SK-N-SH (cell line): ENCODE measurements at regions not wholly inside any gene's neighbourhood (a gene's known extent, or its start where the extent isn't known, plus 50 kb on each side); places are given as distances from the start of the nearest gene placed in this dataset.

Source experiments
- CTCF ChIA-PET: fragments of 300-600, 350-600 bp; formaldehyde crosslinking; extraction: SDS; loops from one replicate; lab custom pipeline; 2021; lab: Yijun Ruan, JAX
- POLR2A ChIA-PET: fragments of 350-600 bp; sonication (Branson Sonifier 250); formaldehyde crosslinking; extraction: SDS; loops from one replicate; lab custom pipeline; 2020; ENCODE audit warnings: antibody characterized with exemption, inconsistent platforms; lab: Yijun Ruan, JAX
- DNase-seq: peaks from one replicate; pipeline ENCODE4 v3.0.0; 2012
- H2AFZ ChIP-seq: fragments of 200-600 bp; sonication (generic); 2 replicates; pipeline ENCODE4 v1.8.1; 2016; ENCODE audit warnings: antibody characterized with exemption, mild to moderate bottlenecking, low read depth
- H3F3A ChIP-seq: fragments of 200-600 bp; sonication (generic); replicated peaks from 2 replicates; pipeline ENCODE3; 2016; ENCODE audit warnings: antibody characterized with exemption, mild to moderate bottlenecking; ENCODE audit not compliant: insufficient read depth
- H3K27ac ChIP-seq, 2 experiments: fragments of 200-500 bp in 1 of 2; fragments of 200-600 bp in 1 of 2; sonication (Bioruptor generic) in 1 of 2; sonication (generic), shearing (Covaris generic) in 1 of 2; 2 replicates each; pipeline versions ENCODE4 v1.5.1 to v1.6.1; 2014 to 2016; ENCODE audit warnings: low read depth in 2 of 2, inconsistent platforms in 1 of 2, low read length in 1 of 2, mild to moderate bottlenecking in 1 of 2, mixed read lengths in 1 of 2
- H3K27me3 ChIP-seq: fragments of 200-600 bp; sonication (generic), shearing (Covaris generic); 2 replicates; pipeline ENCODE4 v1.6.1; 2016; ENCODE audit warnings: mixed run types; ENCODE audit not compliant: insufficient read depth
- H3K36me3 ChIP-seq, 2 experiments: fragments of 200-500 bp in 1 of 2; fragments of 200-600 bp in 1 of 2; sonication (Bioruptor generic) in 1 of 2; sonication (generic) in 1 of 2; replicated peaks in 1 of 2; 2 replicates each; pipeline versions ENCODE3 to v1.5.1; 2014 to 2016; ENCODE audit warnings: low read length in 1 of 2, mild to moderate bottlenecking in 1 of 2; ENCODE audit not compliant: insufficient read depth in 2 of 2, control insufficient read depth in 1 of 2
- H3K4me1 ChIP-seq, 2 experiments: fragments of 200-500 bp in 1 of 2; fragments of 200-600 bp in 1 of 2; sonication (Bioruptor generic) in 1 of 2; sonication (generic), shearing (Covaris generic) in 1 of 2; 2 replicates each; pipeline versions ENCODE4 v1.5.1 to v1.6.1; 2014 to 2016; ENCODE audit warnings: low read depth in 1 of 2, low read length in 1 of 2, mixed run types in 1 of 2; ENCODE audit not compliant: insufficient read depth in 2 of 2, control insufficient read depth in 1 of 2
- H3K4me2 ChIP-seq: fragments of 200-600 bp; sonication (generic), shearing (Covaris generic); 2 replicates; pipeline ENCODE4 v1.6.1; 2017; ENCODE audit warnings: mixed run types
- H3K4me3 ChIP-seq, 2 experiments: fragments of 200-500 bp in 1 of 2; fragments of 200-600 bp in 1 of 2; sonication (Bioruptor generic) in 1 of 2; sonication (generic), shearing (Covaris generic) in 1 of 2; 2 replicates each; pipeline versions ENCODE4 v1.5.1 to v1.8.1; 2014 to 2016; ENCODE audit warnings: low read depth in 2 of 2, inconsistent platforms in 1 of 2, low read length in 1 of 2, mild to moderate bottlenecking in 1 of 2, mixed read lengths in 1 of 2, moderate library complexity in 1 of 2
- H3K79me2 ChIP-seq: fragments of 200-600 bp; sonication (generic); 2 replicates; pipeline ENCODE4 v1.8.1; 2017; ENCODE audit warnings: mild to moderate bottlenecking; ENCODE audit not compliant: insufficient read depth
- H3K9ac ChIP-seq: fragments of 200-600 bp; sonication (generic); 2 replicates; pipeline ENCODE4 v1.6.1; 2017; ENCODE audit warnings: mixed run types
- H3K9me2 ChIP-seq: fragments of 200-600 bp; sonication (generic); 2 replicates; pipeline ENCODE4 v1.6.1; 2017; ENCODE audit warnings: mixed run types
- H3K9me3 ChIP-seq: fragments of 200-600 bp; sonication (generic); 2 replicates; pipeline ENCODE4 v1.6.1; 2017; ENCODE audit warnings: mixed run types, mild to moderate bottlenecking, moderate library complexity
- H4K20me1 ChIP-seq: fragments of 200-600 bp; sonication (generic); 2 replicates; pipeline ENCODE4 v1.6.1; 2017; ENCODE audit warnings: mild to moderate bottlenecking, mixed run types; ENCODE audit not compliant: insufficient read depth
- CHD2 ChIP-seq: fragments of 150-350 bp; IDR thresholded peaks from 2 replicates; pipeline ENCODE4 v1.6.1; 2018; ENCODE audit warnings: low read length; ENCODE audit not compliant: partially characterized antibody
- EP300 ChIP-seq, 2 experiments: IDR thresholded peaks; 2 replicates each; pipeline versions ENCODE4 v1.4.0 to v1.6.1; 2012; ENCODE audit warnings: borderline replicate concordance in 1 of 2, low read depth in 1 of 2, low read length in 1 of 2
- FOXJ3 ChIP-seq: sonication (generic); formaldehyde crosslinking; IDR thresholded peaks from 2 replicates; pipeline ENCODE4 v1.5.1; 2020; ENCODE audit warnings: mild to moderate bottlenecking, missing genetic modification reagents
- GABPA ChIP-seq: IDR thresholded peaks from 2 replicates; pipeline ENCODE4 v1.4.0; 2012; ENCODE audit warnings: low read depth, mild to moderate bottlenecking
- JUND ChIP-seq: IDR thresholded peaks from 2 replicates; pipeline ENCODE4 v1.4.0; 2012
- MXI1 ChIP-seq: IDR thresholded peaks from 2 replicates; pipeline ENCODE4 v1.6.1; 2012; ENCODE audit warnings: mild to moderate bottlenecking, low read depth, low read length, improper control_type of control experiment
- NFIC ChIP-seq: IDR thresholded peaks from 2 replicates; pipeline ENCODE4 v1.4.0; 2012; ENCODE audit warnings: borderline replicate concordance
- POLR2AphosphoS5 ChIP-seq: IDR thresholded peaks from 2 replicates; pipeline ENCODE4 v1.6.1; 2012; ENCODE audit warnings: low read depth, low read length
- RCOR1 ChIP-seq: fragments of 150-350 bp; IDR thresholded peaks from 2 replicates; pipeline ENCODE4 v1.6.1; 2017; ENCODE audit warnings: antibody characterized with exemption, low read length
- REST ChIP-seq: IDR thresholded peaks from 2 replicates; pipeline ENCODE4 v1.6.1; 2012; ENCODE audit warnings: mild to moderate bottlenecking, low read depth, low read length, moderate library complexity
- RFX5 ChIP-seq: IDR thresholded peaks from 2 replicates; pipeline ENCODE4 v1.6.1; 2012; ENCODE audit warnings: mild to moderate bottlenecking, improper control_type of control experiment, low read length
- RXRA ChIP-seq: IDR thresholded peaks from 2 replicates; pipeline ENCODE4 v1.4.0; 2012; ENCODE audit warnings: low read depth, mild to moderate bottlenecking, borderline replicate concordance
- SIN3A ChIP-seq: IDR thresholded peaks from 2 replicates; pipeline ENCODE4 v1.6.1; 2012; ENCODE audit warnings: low read depth, mild to moderate bottlenecking, low read length, moderate library complexity, borderline replicate concordance
- SMC3 ChIP-seq: IDR thresholded peaks from 2 replicates; pipeline ENCODE4 v1.6.1; 2012; ENCODE audit warnings: low read depth, low read length, improper control_type of control experiment
- TAF1 ChIP-seq: IDR thresholded peaks from 2 replicates; pipeline ENCODE4 v1.6.1; 2012; ENCODE audit warnings: low read depth, mild to moderate bottlenecking, low read length, moderate library complexity, borderline replicate concordance
- TCF12 ChIP-seq: IDR thresholded peaks from 2 replicates; pipeline ENCODE4 v1.4.0; 2012
- YY1 ChIP-seq: IDR thresholded peaks from 2 replicates; pipeline ENCODE4 v1.4.0; 2012; ENCODE audit warnings: low read depth, mild to moderate bottlenecking
- WGBS: methylation state at CpG from one replicate; pipeline ENCODE4 v1.1.6; 2017; ENCODE audit warnings: low lambda C conversion rate; 5-methylcytosine and 5-hydroxymethylcytosine counted together
- TF ChIP-seq, protein P1 (sequence below): fragments of 150-350 bp; IDR thresholded peaks from 2 replicates; pipeline ENCODE4 v1.6.1; 2016; ENCODE audit warnings: mild to moderate bottlenecking, low read depth, low read length

GRCh38 chr18:24776019-24776418 lies 315.6 kb downstream of the HRH4 start:
- TF ChIP-seq POLR2AphosphoS5 = no peak
- TF ChIP-seq SIN3A = no peak
- no peak for TF ChIP-seq JUND
- no peak for TF ChIP-seq RXRA
- Histone ChIP-seq H3F3A (no peaks in the 10 kb centered on the region), H3K4me1 (no peaks in the 10 kb centered on the region), H3K9me2 (no peaks in the 10 kb centered on the region), H3K27ac (no peak overlapping the region), H4K20me1 (no peaks in the 10 kb centered on the region), H3K4me3 (no peak overlapping the region), H3K4me2 (no peak overlapping the region), H2AFZ (no peak overlapping the region), H3K9ac (no peak overlapping the region), H3K27me3 (no peaks in the 10 kb centered on the region), H3K9me3 (no peaks in the 10 kb centered on the region), H3K79me2 (no peaks in the 10 kb centered on the region), H3K36me3 (no peaks in the 10 kb centered on the region)
- CTCF ChIA-PET = no interaction called here
- POLR2A ChIA-PET = no interaction called here
- no peak for DNase-seq

- WGBS = 64% methylated on average over 6 of the region's 6 CpGs
- H2AFZ ChIP-seq = no peak overlapping the region
- no peaks in the 10 kb centered on the region for H3K79me2 ChIP-seq
- no peaks in the 10 kb centered on the region for H3F3A ChIP-seq
- no peaks in the 10 kb centered on the region for H3K27me3 ChIP-seq
- ChIA-PET POLR2A (no interaction called here), CTCF (no interaction called here)
- H3K27ac ChIP-seq = no peak overlapping the region
- no peak for TF ChIP-seq MXI1
- no peak for TF ChIP-seq NFIC
- TF ChIP-seq SMC3 = no peak
- TF ChIP-seq YY1 = no peak
- no peak for TF ChIP-seq EP300 (IDR thresholded peaks at IDR 0.05; ENCODE audit: borderline replicate concordance in 1 of 2, low read depth in 1 of 2, low read length in 1 of 2)
- TF ChIP-seq RCOR1 = no peak
- no peak for TF ChIP-seq JUND
- TF ChIP-seq FOXJ3 (CRISPR knock-in tag) = no peak
- TF ChIP-seq SIN3A = no peak
- TF ChIP-seq, protein P1, sequence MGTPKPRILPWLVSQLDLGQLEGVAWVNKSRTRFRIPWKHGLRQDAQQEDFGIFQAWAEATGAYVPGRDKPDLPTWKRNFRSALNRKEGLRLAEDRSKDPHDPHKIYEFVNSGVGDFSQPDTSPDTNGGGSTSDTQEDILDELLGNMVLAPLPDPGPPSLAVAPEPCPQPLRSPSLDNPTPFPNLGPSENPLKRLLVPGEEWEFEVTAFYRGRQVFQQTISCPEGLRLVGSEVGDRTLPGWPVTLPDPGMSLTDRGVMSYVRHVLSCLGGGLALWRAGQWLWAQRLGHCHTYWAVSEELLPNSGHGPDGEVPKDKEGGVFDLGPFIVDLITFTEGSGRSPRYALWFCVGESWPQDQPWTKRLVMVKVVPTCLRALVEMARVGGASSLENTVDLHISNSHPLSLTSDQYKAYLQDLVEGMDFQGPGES = no peak
- no peak for TF ChIP-seq RXRA
- no peak for TF ChIP-seq POLR2AphosphoS5
- TF ChIP-seq TCF12 = no peak
- no peak for TF ChIP-seq CHD2
- TF ChIP-seq RFX5 = no peak
- TF ChIP-seq GABPA = no peak
- no peak for TF ChIP-seq TAF1
- no peak for TF ChIP-seq REST
- H3K9ac ChIP-seq = no peak overlapping the region
- H3K9me2 ChIP-seq = no peaks in the 10 kb centered on the region
- H4K20me1 ChIP-seq = no peaks in the 10 kb centered on the region
- H3K36me3 ChIP-seq = no peaks in the 10 kb centered on the region
- H3K4me3 ChIP-seq = no peak overlapping the region
- no peaks in the 10 kb centered on the region for H3K9me3 ChIP-seq
- no peak overlapping the region for H3K4me2 ChIP-seq
- DNase-seq = no peak
- no peaks in the 10 kb centered on the region for H3K4me1 ChIP-seq
Observed at GRCh38 chr18:24778810-24779418, 318.5 kb downstream of the HRH4 start.
